Thyroid gland (tissue), 4 donors: ENCODE measurements at regions not wholly inside any gene's neighbourhood (a gene's known extent, or its start where the extent isn't known, plus 50 kb on each side); places are given as distances from the start of the nearest gene placed in this dataset.
A peak's percentile ranks its signal among the peaks of the same experiment; 100 is the strongest.
"Not testable (repeated sequence)": the region's sequence is repeated elsewhere in the genome, so short reads cannot be mapped to it uniquely, and the experiment has no call there.

ENCODE experiments used
- DNase-seq, 2 donors: peaks; one replicate each; pipeline ENCODE4 v3.0.0-alpha.2; 2019
- H3K27ac ChIP-seq, 3 donors: fragments of 200-600 bp; sonication (generic); 1 replicate in 2 of 3; 2 replicates in 1 of 3; pipeline ENCODE4 v1.5.1; 2016 to 2019; ENCODE audit warnings: mild to moderate bottlenecking in 1 of 3, moderate library complexity in 1 of 3
- H3K27me3 ChIP-seq: fragments of 200-600 bp; sonication (generic); one replicate; pipeline ENCODE4 v1.5.1; 2019
- H3K36me3 ChIP-seq, 2 donors: fragments of 200-600 bp; sonication (generic); one replicate each; pipeline ENCODE4 v1.5.1; 2016 to 2019
- H3K4me1 ChIP-seq, 2 donors: fragments of 200-600 bp; sonication (generic); one replicate each; pipeline ENCODE4 v1.5.1; 2017 to 2019
- H3K4me3 ChIP-seq, 3 donors: fragments of 200-600 bp; sonication (generic); replicated peaks in 1 of 3; 1 replicate in 2 of 3; 2 replicates in 1 of 3; pipeline ENCODE4 v1.5.1; 2016; ENCODE audit warnings: mild to moderate bottlenecking in 1 of 3
- H3K9me3 ChIP-seq: fragments of 200-600 bp; sonication (generic); one replicate; pipeline ENCODE4 v1.5.1; 2017
- CTCF ChIP-seq, 6 experiments: fragments of 200-600 bp in 3 of 6; fragments of 450-650 bp in 3 of 6; sonication (generic) in 3 of 6; IDR thresholded peaks; one replicate each; pipeline ENCODE4 v1.5.1; 2016 to 2019; ENCODE audit warnings: antibody characterized with exemption in 6 of 6, mild to moderate bottlenecking in 2 of 6, inconsistent platforms in 1 of 6, moderate library complexity in 1 of 6
- POLR2A ChIP-seq, 2 donors: fragments of 450-650 bp; IDR thresholded peaks; one replicate each; pipeline ENCODE4 v1.6.1; 2017; ENCODE audit warnings: antibody characterized with exemption in 2 of 2, mild to moderate bottlenecking in 2 of 2, moderate library complexity in 1 of 2
- WGBS, 2 donors: methylation state at CpG; one replicate each; pipeline ENCODE4 v1.1.5; 2017; 5-methylcytosine and 5-hydroxymethylcytosine counted together
- intact Hi-C: fragments of 100-400 bp; cut with DNase I; formaldehyde crosslinking; loops from one replicate; pipeline ENCODE4 v1.15.1; 2023

GRCh38 chr2:138365581-138365980 lies 136.0 kb upstream of the SPOPL start:
- 81 to 83% methylated on average over 3 of the region's 3 CpGs for WGBS, 2 donors
- Histone ChIP-seq H3K36me3 (no peaks in the 10 kb centered on the region), H3K4me1 (no peaks in the 10 kb centered on the region), H3K4me3 (no peak overlapping the region), H3K27ac (no peak overlapping the region), H3K27me3 (no peaks in the 10 kb centered on the region), H3K9me3 (no peaks in the 10 kb centered on the region)
- intact Hi-C loops: no loop called here
- no peak for DNase-seq
- no peak for TF ChIP-seq CTCF (IDR thresholded peaks at IDR 0.05)
- no peak for TF ChIP-seq POLR2A (IDR thresholded peaks at IDR 0.05)

GRCh38 chr2:138369856-138370255 lies 131.7 kb upstream of the SPOPL start:
- no peaks in the 10 kb centered on the region for H3K27me3 ChIP-seq
- TF ChIP-seq POLR2A (IDR thresholded peaks at IDR 0.05): no peak
- TF ChIP-seq CTCF (IDR thresholded peaks at IDR 0.05): no peak
- H3K36me3 ChIP-seq: no peaks in the 10 kb centered on the region
- intact Hi-C loops: no loop called here
- no peaks in the 10 kb centered on the region for H3K4me1 ChIP-seq
- H3K4me3 ChIP-seq: no peak overlapping the region
- no peak for DNase-seq
- no peaks in the 10 kb centered on the region for H3K9me3 ChIP-seq
- H3K27ac ChIP-seq: no peak overlapping the region

GRCh38 chr2:138373993-138374408 lies 127.6 kb upstream of the SPOPL start:
- TF ChIP-seq CTCF (IDR thresholded peaks at IDR 0.05) (peak in 4 of 6 experiments; percentile 28 to 61 (median 50)), POLR2A (IDR thresholded peaks at IDR 0.05) (no peak)
- intact Hi-C loops: no loop called here
- Histone ChIP-seq H3K4me1 (no peaks in the 10 kb centered on the region), H3K4me3 (no peak overlapping the region), H3K27me3 (no peaks in the 10 kb centered on the region), H3K9me3 (no peaks in the 10 kb centered on the region), H3K27ac (no peak overlapping the region), H3K36me3 (no peaks in the 10 kb centered on the region)
- WGBS, 2 donors: 35 to 51% methylated on average over 1 of the region's 1 CpG
- no peak for DNase-seq

- H3K9me3 ChIP-seq: no peaks in the 10 kb centered on the region
- TF ChIP-seq CTCF (IDR thresholded peaks at IDR 0.05) (no peak), POLR2A (IDR thresholded peaks at IDR 0.05) (no peak)
- no peaks in the 10 kb centered on the region for H3K36me3 ChIP-seq
- DNase-seq: no peak
- no peak overlapping the region for H3K27ac ChIP-seq
- intact Hi-C loops: no loop called here
- H3K4me3 ChIP-seq: no peak overlapping the region
- H3K4me1 ChIP-seq: no peaks in the 10 kb centered on the region
- no peaks in the 10 kb centered on the region for H3K27me3 ChIP-seq
Observed at GRCh38 chr2:138381373-138381772, 120.2 kb upstream of the SPOPL start.

GRCh38 chr2:138382672-138383071 lies 118.9 kb upstream of the SPOPL start:
- Histone ChIP-seq H3K4me1 (no peaks in the 10 kb centered on the region), H3K9me3 (no peaks in the 10 kb centered on the region), H3K27me3 (no peaks in the 10 kb centered on the region), H3K4me3 (no peak overlapping the region), H3K27ac (no peak overlapping the region), H3K36me3 (no peaks in the 10 kb centered on the region)
- 92 to 93% methylated on average over 1 of the region's 1 CpG for WGBS, 2 donors
- intact Hi-C loops: no loop called here
- no peak for DNase-seq
- TF ChIP-seq POLR2A (IDR thresholded peaks at IDR 0.05): no peak
- no peak for TF ChIP-seq CTCF (IDR thresholded peaks at IDR 0.05)

GRCh38 chr2:138386191-138386590 lies 115.4 kb upstream of the SPOPL start:
- H3K27me3 ChIP-seq, DNase-seq, H3K27ac ChIP-seq, H3K36me3 ChIP-seq, H3K4me1 ChIP-seq, H3K9me3 ChIP-seq, H3K4me3 ChIP-seq, intact Hi-C loops: not testable (repeated sequence)
- 92 to 93% methylated on average over 9 of the region's 9 CpGs for WGBS, 2 donors
